H9 (cell line): ENCODE measurements at regions not wholly inside any gene's neighbourhood (a gene's known extent, or its start where the extent isn't known, plus 50 kb on each side); places are given as distances from the start of the nearest gene placed in this dataset.

ENCODE experiments used
- DNase-seq: peaks from one replicate; pipeline ENCODE4 v3.0.0-alpha.2; 2017
- H2AFZ ChIP-seq: one replicate; pipeline ENCODE4 v1.6.1; 2013; ENCODE audit warnings: mild to moderate bottlenecking, low read length, control low read depth, moderate library complexity
- H2AK5ac ChIP-seq: 2 replicates; pipeline ENCODE4 v1.6.1; 2013; ENCODE audit warnings: low read length, control low read depth, mixed read lengths; ENCODE audit not compliant: insufficient read length
- H2BK120ac ChIP-seq: one replicate; pipeline ENCODE4 v1.6.1; 2013; ENCODE audit warnings: low read depth, mild to moderate bottlenecking, low read length, control low read depth, inconsistent platforms; ENCODE audit not compliant: poor library complexity, severe bottlenecking
- H2BK12ac ChIP-seq: 2 replicates; pipeline ENCODE4 v1.6.1; 2013; ENCODE audit warnings: low read length, control low read depth, mixed read lengths, low read depth; ENCODE audit not compliant: insufficient read length
- H2BK15ac ChIP-seq: 2 replicates; pipeline ENCODE4 v1.6.1; 2013; ENCODE audit warnings: low read depth, low read length, control low read depth
- H2BK20ac ChIP-seq: one replicate; pipeline ENCODE4 v1.6.1; 2013; ENCODE audit warnings: low read depth, mild to moderate bottlenecking, low read length, control low read depth, inconsistent platforms; ENCODE audit not compliant: poor library complexity, severe bottlenecking
- H2BK5ac ChIP-seq: 2 replicates; pipeline ENCODE4 v1.6.1; 2013; ENCODE audit warnings: low read length, control low read depth, mixed read lengths; ENCODE audit not compliant: insufficient read length
- H3K14ac ChIP-seq: 2 replicates; pipeline ENCODE4 v1.6.1; 2013; ENCODE audit warnings: low read length, control low read depth; ENCODE audit not compliant: insufficient read depth
- H3K18ac ChIP-seq: 2 replicates; pipeline ENCODE4 v1.6.1; 2013; ENCODE audit warnings: low read depth, mild to moderate bottlenecking, mixed read lengths, low read length, control low read depth; ENCODE audit not compliant: insufficient read length
- H3K23ac ChIP-seq: 2 replicates; pipeline ENCODE4 v1.6.1; 2013; ENCODE audit warnings: low read length, control low read depth, mixed read lengths, low read depth; ENCODE audit not compliant: insufficient read length
- H3K23me2 ChIP-seq: 2 replicates; pipeline ENCODE4 v1.6.1; 2013; ENCODE audit warnings: low read depth, mild to moderate bottlenecking, mixed read lengths, low read length, control low read depth; ENCODE audit not compliant: insufficient read length, poor library complexity, severe bottlenecking
- H3K27ac ChIP-seq: 2 replicates; pipeline ENCODE4 v1.5.1; 2013; ENCODE audit warnings: low read length, control low read depth, mixed read lengths, low read depth; ENCODE audit not compliant: insufficient read length
- H3K27me3 ChIP-seq: 2 replicates; pipeline ENCODE4 v1.6.1; 2013; ENCODE audit warnings: low read length, control low read depth, inconsistent platforms; ENCODE audit not compliant: insufficient read depth
- H3K4ac ChIP-seq: 2 replicates; pipeline ENCODE4 v1.6.1; 2013; ENCODE audit warnings: low read depth, mild to moderate bottlenecking, control low read depth, inconsistent platforms, low read length, moderate library complexity
- H3K4me1 ChIP-seq: 2 replicates; pipeline ENCODE4 v1.6.1; 2013; ENCODE audit warnings: low read length, control low read depth, inconsistent platforms; ENCODE audit not compliant: insufficient read depth
- H3K4me2 ChIP-seq: 2 replicates; pipeline ENCODE4 v1.6.1; 2013; ENCODE audit warnings: low read length, control low read depth, mixed read lengths; ENCODE audit not compliant: insufficient read length, insufficient read depth
- H3K56ac ChIP-seq: 2 replicates; pipeline ENCODE4 v1.6.1; 2013; ENCODE audit warnings: low read depth, mild to moderate bottlenecking, mixed read lengths, low read length, control low read depth; ENCODE audit not compliant: insufficient read length
- H3K79me1 ChIP-seq: 2 replicates; pipeline ENCODE4 v1.6.1; 2013; ENCODE audit warnings: low read depth, mild to moderate bottlenecking, moderate library complexity, low read length, control low read depth, inconsistent platforms; ENCODE audit not compliant: insufficient read depth, poor library complexity, severe bottlenecking
- H3K79me2 ChIP-seq: 2 replicates; pipeline ENCODE4 v1.6.1; 2013; ENCODE audit warnings: low read length, control low read depth, inconsistent platforms; ENCODE audit not compliant: insufficient read depth
- H3K9ac ChIP-seq: 2 replicates; pipeline ENCODE4 v1.6.1; 2013; ENCODE audit warnings: low read length, control low read depth, mixed read lengths; ENCODE audit not compliant: insufficient read length; ENCODE audit errors: extremely low read depth
- H3K9me3 ChIP-seq: one replicate; pipeline ENCODE4 v1.6.1; 2013; ENCODE audit warnings: low read depth, low read length, inconsistent platforms; ENCODE audit not compliant: control insufficient read depth
- H3T11ph ChIP-seq: one replicate; pipeline ENCODE4 v1.6.1; 2013; ENCODE audit warnings: mild to moderate bottlenecking, low read length, control low read depth, inconsistent platforms
- H4K20me1 ChIP-seq: one replicate; pipeline ENCODE4 v1.6.1; 2013; ENCODE audit not compliant: control insufficient read depth, insufficient read length, insufficient read depth
- H4K5ac ChIP-seq: 2 replicates; pipeline ENCODE4 v1.6.1; 2013; ENCODE audit warnings: low read depth, mild to moderate bottlenecking, mixed read lengths, low read length, control low read depth; ENCODE audit not compliant: insufficient read length
- H4K8ac ChIP-seq: replicated peaks from 2 replicates; pipeline ENCODE4 v1.6.1; 2013; ENCODE audit warnings: low read length, control low read depth, mixed read lengths, low read depth; ENCODE audit not compliant: insufficient read length
- H4K91ac ChIP-seq: 2 replicates; pipeline ENCODE4 v1.6.1; 2013; ENCODE audit warnings: low read depth, mild to moderate bottlenecking, moderate library complexity, mixed read lengths, low read length, control low read depth; ENCODE audit not compliant: insufficient read length
- H3K27ac Mint-ChIP-seq, 3 experiments: 2 replicates in 2 of 3; 3 replicates in 1 of 3; pipeline ENCODE4 v1.8.0; 2020 to 2021; ENCODE audit warnings: mixed read lengths in 3 of 3, mild to moderate bottlenecking in 1 of 3, moderate library complexity in 1 of 3
- H3K27me3 Mint-ChIP-seq: 2 replicates; pipeline ENCODE4 v1.8.0; 2021; ENCODE audit warnings: low read depth, mild to moderate bottlenecking, moderate library complexity, mixed read lengths
- H3K36me3 Mint-ChIP-seq, 3 experiments: 2 replicates in 2 of 3; 3 replicates in 1 of 3; pipeline ENCODE4 v1.8.0; 2020 to 2021; ENCODE audit warnings: low read depth in 3 of 3, mixed read lengths in 3 of 3; ENCODE audit not compliant: insufficient read depth in 1 of 3
- H3K4me1 Mint-ChIP-seq, 2 experiments: 2 replicates each; pipeline ENCODE4 v1.8.0; 2020; ENCODE audit warnings: mixed read lengths in 2 of 2
- H3K4me3 Mint-ChIP-seq, 2 experiments: 2 replicates in 1 of 2; 3 replicates in 1 of 2; pipeline ENCODE4 v1.8.0; 2020 to 2021; ENCODE audit warnings: mild to moderate bottlenecking in 2 of 2, mixed read lengths in 2 of 2, moderate library complexity in 1 of 2
- H3K9me3 Mint-ChIP-seq, 2 experiments: 2 replicates in 1 of 2; 3 replicates in 1 of 2; pipeline ENCODE4 v1.8.0; 2020; ENCODE audit warnings: mild to moderate bottlenecking in 2 of 2, mixed read lengths in 2 of 2, moderate library complexity in 1 of 2
- CTCF ChIP-seq: fragments of 200-600 bp; sonication (generic); conservative IDR thresholded peaks from 3 replicates; pipeline ENCODE4 v1.8.0; 2021; ENCODE audit warnings: antibody characterized with exemption, mild to moderate bottlenecking
- WGBS: extraction: QIAGEN DNeasy Blood & Tissue Kit; methylation state at CpG from one replicate; pipeline ENCODE4 v1.1.7; 2013; ENCODE audit warnings: missing lambda C conversion rate, low lambda C conversion rate, mixed read lengths; ENCODE audit not compliant: insufficient read length; ENCODE audit errors: extremely low coverage; 5-methylcytosine and 5-hydroxymethylcytosine counted together

DNA sequence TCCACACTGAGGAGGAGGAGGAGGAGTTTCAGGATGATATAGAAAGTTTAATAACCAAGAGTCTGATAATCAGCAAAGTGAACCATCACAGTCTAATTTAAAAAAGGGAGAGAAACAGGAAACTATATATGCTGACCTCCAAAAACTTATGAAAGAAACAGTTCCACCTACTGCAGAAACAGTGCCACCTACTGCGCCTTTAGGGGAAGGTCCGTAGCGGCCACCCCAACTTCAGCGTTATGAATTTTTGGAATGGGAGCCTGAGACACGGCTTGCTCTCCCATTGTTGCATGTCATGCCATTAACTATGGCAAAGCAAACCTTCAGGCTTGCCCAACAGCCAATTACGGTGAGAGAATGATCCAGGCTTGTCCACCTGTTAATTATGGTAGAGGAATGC, 1719.2 kb upstream of the LRRTM1 start:
- Histone ChIP-seq H2BK5ac (no peak overlapping the region), H3K79me2 (no peaks in the 10 kb centered on the region), H4K5ac (no peak overlapping the region), H3K4ac (no peak overlapping the region), H3K56ac (no peak overlapping the region), H3K27me3 (no peaks in the 10 kb centered on the region), H3K14ac (no peak overlapping the region), H3K9ac (no peak overlapping the region), H4K8ac (no peak overlapping the region), H3K23me2 (no peaks in the 10 kb centered on the region), H3K4me2 (no peak overlapping the region), H2AK5ac (no peak overlapping the region), H3K79me1 (no peaks in the 10 kb centered on the region), H2BK120ac (no peak overlapping the region), H2BK15ac (no peak overlapping the region), H2BK20ac (no peak overlapping the region), H3K27ac (no peak overlapping the region), H4K20me1 (no peaks in the 10 kb centered on the region), H2AFZ (no peak overlapping the region), H3K18ac (no peak overlapping the region), H3K23ac (no peak overlapping the region), H3T11ph (no peak overlapping the region), H4K91ac (no peak overlapping the region), H3K4me1 (no peaks in the 10 kb centered on the region), H3K9me3 (no peaks in the 10 kb centered on the region), H2BK12ac (no peak overlapping the region)
- Mint-ChIP-seq H3K27me3 (no peaks in the 10 kb centered on the region), H3K27ac (no peak overlapping the region), H3K4me3 (no peak overlapping the region), H3K36me3 (peaks cover 0 to 3% (median 0%) of the 10 kb centered on the region in 3 experiments; a peak in 1 of 7 replicates), H3K9me3 (peaks cover 2 to 6% of the 10 kb centered on the region in 2 experiments; a peak in 3 of 5 replicates), H3K4me1 (peaks cover 0 to 6% of the 10 kb centered on the region in 2 experiments; a peak in 2 of 4 replicates)
- peak; percentile 36 for DNase-seq
- no CpG with 5 or more reads among the region's 6 CpGs for WGBS
- TF ChIP-seq CTCF: peak; percentile 76
